ENCODE measurements at regions not wholly inside any gene's neighbourhood (a gene's known extent, or its start where the extent isn't known, plus 50 kb on each side); places are given as distances from the start of the nearest gene placed in this dataset.

- ATAC-seq (no peak), DNase-seq (no peak)
- intact Hi-C loops (cut with micrococcal nuclease): no loop called here
- CTCF ChIA-PET: no interaction called here
- no peak overlapping the region for H3K27ac Mint-ChIP-seq
- H3K4me1 Mint-ChIP-seq (ENCODE audit: low read depth): no peaks in the 10 kb centered on the region
- POLR2A ChIA-PET: no interaction called here
- H3K9me3 Mint-ChIP-seq: peaks cover 7% of the 10 kb centered on the region
- H3K4me3 Mint-ChIP-seq: no peak overlapping the region
- H3K27me3 Mint-ChIP-seq: no peaks in the 10 kb centered on the region
- no peaks in the 10 kb centered on the region for H3K36me3 Mint-ChIP-seq (ENCODE audit: low read depth)
- TF ChIP-seq CTCF (IDR thresholded peaks at IDR 0.05): no peak
Observed at GRCh38 chr7:15795393-15795792, 108.9 kb upstream of the MEOX2 start.

GRCh38 chr7:15794801-15795200 is 108.3 kb upstream of the MEOX2 start:
- Mint-ChIP-seq H3K4me1 (ENCODE audit: low read depth) (no peaks in the 10 kb centered on the region), H3K27me3 (no peaks in the 10 kb centered on the region), H3K36me3 (ENCODE audit: low read depth) (no peaks in the 10 kb centered on the region), H3K9me3 (peaks cover 7% of the 10 kb centered on the region), H3K4me3 (no peak overlapping the region), H3K27ac (no peak overlapping the region)
- no peak for TF ChIP-seq CTCF (IDR thresholded peaks at IDR 0.05)
- intact Hi-C loops (cut with micrococcal nuclease): no loop called here
- no peak for ATAC-seq
- CTCF ChIA-PET: no interaction called here
- POLR2A ChIA-PET: no interaction called here
- no peak for DNase-seq

- intact Hi-C loops (cut with micrococcal nuclease): no loop called here
- DNase-seq: no peak
- Mint-ChIP-seq H3K27ac (no peak overlapping the region), H3K4me1 (ENCODE audit: low read depth) (no peaks in the 10 kb centered on the region), H3K27me3 (peaks cover 1% of the 10 kb centered on the region), H3K36me3 (ENCODE audit: low read depth) (no peaks in the 10 kb centered on the region), H3K4me3 (no peak overlapping the region), H3K9me3 (peaks cover 8% of the 10 kb centered on the region)
- ChIA-PET POLR2A (no interaction called here), CTCF (no interaction called here)
- no peak for ATAC-seq
- TF ChIP-seq CTCF (IDR thresholded peaks at IDR 0.05): no peak
Observed at GRCh38 chr7:15784694-15785030, 98.2 kb upstream of the MEOX2 start.

GRCh38 chr7:15783987-15784693 is 97.7 kb upstream of the MEOX2 start:
- Mint-ChIP-seq H3K27ac (no peak overlapping the region), H3K9me3 (peaks cover 8% of the 10 kb centered on the region), H3K27me3 (peaks cover 1% of the 10 kb centered on the region), H3K36me3 (ENCODE audit: low read depth) (no peaks in the 10 kb centered on the region), H3K4me3 (no peak overlapping the region), H3K4me1 (ENCODE audit: low read depth) (no peaks in the 10 kb centered on the region)
- ATAC-seq: no peak
- ChIA-PET POLR2A (no interaction called here), CTCF (no interaction called here)
- no peak for DNase-seq
- TF ChIP-seq CTCF (IDR thresholded peaks at IDR 0.05): no peak
- intact Hi-C loops (cut with micrococcal nuclease): no loop called here

GRCh38 chr7:15782656-15783055 is 96.2 kb upstream of the MEOX2 start:
- Mint-ChIP-seq H3K27ac (no peak overlapping the region), H3K4me1 (ENCODE audit: low read depth) (no peaks in the 10 kb centered on the region), H3K27me3 (peaks cover 1% of the 10 kb centered on the region), H3K9me3 (peaks cover 6% of the 10 kb centered on the region), H3K4me3 (no peak overlapping the region), H3K36me3 (ENCODE audit: low read depth) (no peaks in the 10 kb centered on the region)
- no peak for ATAC-seq
- ChIA-PET CTCF (no interaction called here), POLR2A (no interaction called here)
- DNase-seq: no peak
- TF ChIP-seq CTCF (IDR thresholded peaks at IDR 0.05): no peak
- intact Hi-C loops (cut with micrococcal nuclease): no loop called here
